ENCODE measurements at regions not wholly inside any gene's neighbourhood (a gene's known extent, or its start where the extent isn't known, plus 50 kb on each side); places are given as distances from the start of the nearest gene placed in this dataset.

DNA sequence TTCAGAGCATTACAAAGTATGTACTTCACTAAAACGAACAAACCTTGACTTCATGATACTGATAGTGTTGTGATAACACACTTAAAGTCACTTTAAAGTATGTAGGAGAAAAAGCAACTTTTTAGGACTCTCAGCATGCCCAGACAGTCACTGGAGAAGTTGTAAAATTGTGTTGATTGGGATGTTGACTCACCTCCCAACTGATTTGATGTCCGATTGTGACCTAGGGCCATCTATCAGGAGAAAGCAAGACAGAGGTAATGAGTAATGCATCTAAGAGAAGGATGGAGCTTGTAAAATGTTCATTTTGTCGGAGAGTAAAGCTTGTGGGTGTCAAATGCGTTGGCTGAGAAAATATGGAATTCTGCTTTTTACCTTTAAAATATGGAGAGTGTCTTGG lies 135.4 kb upstream of the SEMA3D start:
- TF ChIP-seq CREB1 (IDR thresholded peaks at IDR 0.05; ENCODE audit: low read depth) (no peak), TCF12 (IDR thresholded peaks at IDR 0.05; ENCODE audit: low read depth) (no peak), USF1 (IDR thresholded peaks at IDR 0.05) (no peak), TAF1 (IDR thresholded peaks at IDR 0.05; ENCODE audit: low read depth) (no peak), EGR1 (IDR thresholded peaks at IDR 0.05) (no peak), CEBPB (IDR thresholded peaks at IDR 0.05) (no peak), EP300 (IDR thresholded peaks at IDR 0.05; ENCODE audit: borderline replicate concordance) (no peak)
- TF ChIP-seq, protein P1, sequence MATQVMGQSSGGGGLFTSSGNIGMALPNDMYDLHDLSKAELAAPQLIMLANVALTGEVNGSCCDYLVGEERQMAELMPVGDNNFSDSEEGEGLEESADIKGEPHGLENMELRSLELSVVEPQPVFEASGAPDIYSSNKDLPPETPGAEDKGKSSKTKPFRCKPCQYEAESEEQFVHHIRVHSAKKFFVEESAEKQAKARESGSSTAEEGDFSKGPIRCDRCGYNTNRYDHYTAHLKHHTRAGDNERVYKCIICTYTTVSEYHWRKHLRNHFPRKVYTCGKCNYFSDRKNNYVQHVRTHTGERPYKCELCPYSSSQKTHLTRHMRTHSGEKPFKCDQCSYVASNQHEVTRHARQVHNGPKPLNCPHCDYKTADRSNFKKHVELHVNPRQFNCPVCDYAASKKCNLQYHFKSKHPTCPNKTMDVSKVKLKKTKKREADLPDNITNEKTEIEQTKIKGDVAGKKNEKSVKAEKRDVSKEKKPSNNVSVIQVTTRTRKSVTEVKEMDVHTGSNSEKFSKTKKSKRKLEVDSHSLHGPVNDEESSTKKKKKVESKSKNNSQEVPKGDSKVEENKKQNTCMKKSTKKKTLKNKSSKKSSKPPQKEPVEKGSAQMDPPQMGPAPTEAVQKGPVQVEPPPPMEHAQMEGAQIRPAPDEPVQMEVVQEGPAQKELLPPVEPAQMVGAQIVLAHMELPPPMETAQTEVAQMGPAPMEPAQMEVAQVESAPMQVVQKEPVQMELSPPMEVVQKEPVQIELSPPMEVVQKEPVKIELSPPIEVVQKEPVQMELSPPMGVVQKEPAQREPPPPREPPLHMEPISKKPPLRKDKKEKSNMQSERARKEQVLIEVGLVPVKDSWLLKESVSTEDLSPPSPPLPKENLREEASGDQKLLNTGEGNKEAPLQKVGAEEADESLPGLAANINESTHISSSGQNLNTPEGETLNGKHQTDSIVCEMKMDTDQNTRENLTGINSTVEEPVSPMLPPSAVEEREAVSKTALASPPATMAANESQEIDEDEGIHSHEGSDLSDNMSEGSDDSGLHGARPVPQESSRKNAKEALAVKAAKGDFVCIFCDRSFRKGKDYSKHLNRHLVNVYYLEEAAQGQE (IDR thresholded peaks at IDR 0.05; ENCODE audit: low read depth) = no peak

DNA sequence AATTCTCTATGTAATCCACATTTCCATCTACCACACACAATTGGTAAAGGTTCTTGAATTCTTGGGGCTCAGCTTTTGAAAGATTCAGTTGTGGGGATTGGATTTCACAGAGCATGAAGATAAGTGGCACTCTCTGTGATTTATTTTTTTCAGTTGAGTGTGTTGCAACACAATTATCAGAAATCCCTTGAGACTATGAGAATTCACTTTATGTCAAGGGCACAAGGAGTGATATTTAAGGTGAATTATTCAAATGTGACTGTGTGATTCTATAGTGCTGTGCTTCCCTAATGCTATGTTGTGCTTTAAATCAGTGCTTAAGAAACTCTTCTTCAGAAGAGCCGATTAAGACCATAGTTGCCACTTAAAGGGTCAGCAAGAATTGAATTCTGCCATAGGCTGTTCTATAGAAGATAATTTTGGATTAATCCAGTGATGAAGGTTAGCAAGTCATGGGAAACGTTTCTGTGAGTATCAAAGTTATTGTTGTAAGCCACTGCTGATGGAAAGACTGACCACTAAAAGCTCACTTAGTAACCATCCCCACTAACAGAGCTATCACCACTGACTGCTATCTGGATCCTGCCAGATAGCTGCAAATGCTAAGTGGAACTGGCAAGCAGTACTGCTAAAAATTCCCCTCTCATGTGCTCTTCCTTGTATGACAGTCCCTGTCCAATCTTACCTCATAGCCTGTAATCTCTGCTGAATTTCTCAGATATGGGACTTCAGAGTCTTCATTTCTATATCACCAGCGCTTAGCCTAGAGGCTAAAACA lies 134.0 kb upstream of the SEMA3D start:
- TF ChIP-seq, protein P1 (IDR thresholded peaks at IDR 0.05; ENCODE audit: low read depth) = no peak
- TF ChIP-seq CREB1 (IDR thresholded peaks at IDR 0.05; ENCODE audit: low read depth) (no peak), YY1 (IDR thresholded peaks at IDR 0.05; ENCODE audit: low read depth) (no peak), ZBTB7A (IDR thresholded peaks at IDR 0.05; ENCODE audit: low read depth) (no peak), EGR1 (IDR thresholded peaks at IDR 0.05) (no peak), EP300 (IDR thresholded peaks at IDR 0.05; ENCODE audit: borderline replicate concordance) (no peak), CEBPB (IDR thresholded peaks at IDR 0.05) (no peak)
- TF ChIP-seq, protein P2, sequence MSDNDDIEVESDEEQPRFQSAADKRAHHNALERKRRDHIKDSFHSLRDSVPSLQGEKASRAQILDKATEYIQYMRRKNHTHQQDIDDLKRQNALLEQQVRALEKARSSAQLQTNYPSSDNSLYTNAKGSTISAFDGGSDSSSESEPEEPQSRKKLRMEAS (IDR thresholded peaks at IDR 0.05) = no peak

DNA sequence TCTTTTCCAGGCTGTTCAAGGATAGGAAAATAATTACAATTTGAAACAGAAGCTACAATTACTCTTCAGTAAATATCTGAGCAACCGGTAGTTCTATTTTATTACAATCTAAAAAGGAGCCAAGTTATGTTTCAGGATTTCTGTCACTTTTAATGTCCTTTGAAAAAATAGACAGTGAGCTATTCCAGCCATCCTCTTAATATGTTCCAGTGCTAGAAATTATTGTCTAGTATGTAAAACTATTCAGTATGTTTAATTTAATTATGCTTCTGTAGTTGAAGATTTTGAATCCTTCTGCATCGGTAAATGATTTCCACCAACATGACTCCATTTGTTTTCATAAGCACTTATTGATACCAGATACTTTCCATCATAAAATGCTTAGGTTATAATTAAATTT lies 129.6 kb upstream of the SEMA3D start:
- TF ChIP-seq, protein P2 (IDR thresholded peaks at IDR 0.05) = no peak
- TF ChIP-seq RAD21 (IDR thresholded peaks at IDR 0.05; ENCODE audit: low read depth) (no peak), TAF1 (IDR thresholded peaks at IDR 0.05; ENCODE audit: low read depth) (no peak), NFIC (IDR thresholded peaks at IDR 0.05) (no peak), TEAD4 (IDR thresholded peaks at IDR 0.05) (no peak), ZBTB7A (IDR thresholded peaks at IDR 0.05; ENCODE audit: low read depth) (no peak), CEBPB (IDR thresholded peaks at IDR 0.05) (no peak), EGR1 (IDR thresholded peaks at IDR 0.05) (no peak)
- TF ChIP-seq, protein P1 (IDR thresholded peaks at IDR 0.05; ENCODE audit: low read depth) = no peak

GRCh38 chr7:85310301-85310700 lies 123.4 kb upstream of the SEMA3D start:
- TF ChIP-seq, protein P1 (IDR thresholded peaks at IDR 0.05; ENCODE audit: low read depth) = no peak
- no peak for TF ChIP-seq EGR1 (IDR thresholded peaks at IDR 0.05)

Measured in Ishikawa (cell line).